A673 (cell line): ENCODE measurements at regions not wholly inside any gene's neighbourhood (a gene's known extent, or its start where the extent isn't known, plus 50 kb on each side); places are given as distances from the start of the nearest gene placed in this dataset.

Source experiments
- EZH2 ChIP-seq: fragments of 200-600 bp; sonication (generic); IDR thresholded peaks from 2 replicates; pipeline ENCODE4 v1.6.1; 2017; ENCODE audit warnings: borderline replicate concordance, low read depth, mild to moderate bottlenecking, mixed read lengths, antibody characterized with exemption, low read length; ENCODE audit not compliant: poor library complexity, severe bottlenecking
- TF ChIP-seq, protein P1 (sequence below): fragments of 300-800, 200-600 bp; sonication (generic); conservative IDR thresholded peaks from 2 replicates; pipeline ENCODE4 v1.5.1; 2017; ENCODE audit warnings: low read depth, mild to moderate bottlenecking, antibody characterized with exemption, low read length, moderate library complexity, mixed read lengths

- TF ChIP-seq, protein P1, sequence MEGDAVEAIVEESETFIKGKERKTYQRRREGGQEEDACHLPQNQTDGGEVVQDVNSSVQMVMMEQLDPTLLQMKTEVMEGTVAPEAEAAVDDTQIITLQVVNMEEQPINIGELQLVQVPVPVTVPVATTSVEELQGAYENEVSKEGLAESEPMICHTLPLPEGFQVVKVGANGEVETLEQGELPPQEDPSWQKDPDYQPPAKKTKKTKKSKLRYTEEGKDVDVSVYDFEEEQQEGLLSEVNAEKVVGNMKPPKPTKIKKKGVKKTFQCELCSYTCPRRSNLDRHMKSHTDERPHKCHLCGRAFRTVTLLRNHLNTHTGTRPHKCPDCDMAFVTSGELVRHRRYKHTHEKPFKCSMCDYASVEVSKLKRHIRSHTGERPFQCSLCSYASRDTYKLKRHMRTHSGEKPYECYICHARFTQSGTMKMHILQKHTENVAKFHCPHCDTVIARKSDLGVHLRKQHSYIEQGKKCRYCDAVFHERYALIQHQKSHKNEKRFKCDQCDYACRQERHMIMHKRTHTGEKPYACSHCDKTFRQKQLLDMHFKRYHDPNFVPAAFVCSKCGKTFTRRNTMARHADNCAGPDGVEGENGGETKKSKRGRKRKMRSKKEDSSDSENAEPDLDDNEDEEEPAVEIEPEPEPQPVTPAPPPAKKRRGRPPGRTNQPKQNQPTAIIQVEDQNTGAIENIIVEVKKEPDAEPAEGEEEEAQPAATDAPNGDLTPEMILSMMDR: no peak
- no peak for TF ChIP-seq EZH2
Observed at GRCh38 chr11:34567733-34568132, 53.2 kb upstream of the EHF start.
